Vagina (tissue), 2 donors: ENCODE measurements at regions not wholly inside any gene's neighbourhood (a gene's known extent, or its start where the extent isn't known, plus 50 kb on each side); places are given as distances from the start of the nearest gene placed in this dataset.

ENCODE experiments used
- CTCF ChIP-seq, 3 experiments: fragments of 450-650 bp in 2 of 3; fragments of 200-600 bp in 1 of 3; sonication (generic) in 1 of 3; IDR thresholded peaks; one replicate each; pipeline ENCODE4 v1.5.1; 2017 to 2019; ENCODE audit warnings: antibody characterized with exemption in 3 of 3, mild to moderate bottlenecking in 2 of 3, moderate library complexity in 2 of 3
- POLR2A ChIP-seq, 2 donors: fragments of 450-650 bp; IDR thresholded peaks; one replicate each; pipeline ENCODE4 v1.6.1; 2017; ENCODE audit warnings: antibody characterized with exemption in 2 of 2, mild to moderate bottlenecking in 2 of 2, moderate library complexity in 2 of 2
- POLR2AphosphoS5 ChIP-seq, 2 donors: sonication (generic); formaldehyde crosslinking; IDR thresholded peaks; one replicate each; pipeline ENCODE4 v1.9.0; 2017; ENCODE audit warnings: antibody characterized with exemption in 2 of 2, mild to moderate bottlenecking in 2 of 2, low read depth in 1 of 2; ENCODE audit not compliant: insufficient read depth in 1 of 2

- TF ChIP-seq CTCF (IDR thresholded peaks at IDR 0.05) (no peak), POLR2AphosphoS5 (IDR thresholded peaks at IDR 0.05; ENCODE audit: insufficient read depth in 1 of 2, low read depth in 1 of 2) (no peak), POLR2A (IDR thresholded peaks at IDR 0.05) (no peak)
Measured at GRCh38 chr7:83814480-83814879, 165.5 kb upstream of the SEMA3E start.
